HG03139 (cell line): ENCODE measurements at regions not wholly inside any gene's neighbourhood (a gene's known extent, or its start where the extent isn't known, plus 50 kb on each side); places are given as distances from the start of the nearest gene placed in this dataset.
"Not testable (repeated sequence)": the region's sequence is repeated elsewhere in the genome, so short reads cannot be mapped to it uniquely, and the experiment has no call there.

Source experiments
- ATAC-seq: cut with Tn5 transposase; IDR thresholded peaks from one replicate; pipeline ENCODE4 v1.9.1; 2021; ENCODE audit not compliant: unreplicated experiment

GRCh38 chr1:112855152-112855828, 100.7 kb downstream of the SLC16A1 start:
- no peak for ATAC-seq

DNA sequence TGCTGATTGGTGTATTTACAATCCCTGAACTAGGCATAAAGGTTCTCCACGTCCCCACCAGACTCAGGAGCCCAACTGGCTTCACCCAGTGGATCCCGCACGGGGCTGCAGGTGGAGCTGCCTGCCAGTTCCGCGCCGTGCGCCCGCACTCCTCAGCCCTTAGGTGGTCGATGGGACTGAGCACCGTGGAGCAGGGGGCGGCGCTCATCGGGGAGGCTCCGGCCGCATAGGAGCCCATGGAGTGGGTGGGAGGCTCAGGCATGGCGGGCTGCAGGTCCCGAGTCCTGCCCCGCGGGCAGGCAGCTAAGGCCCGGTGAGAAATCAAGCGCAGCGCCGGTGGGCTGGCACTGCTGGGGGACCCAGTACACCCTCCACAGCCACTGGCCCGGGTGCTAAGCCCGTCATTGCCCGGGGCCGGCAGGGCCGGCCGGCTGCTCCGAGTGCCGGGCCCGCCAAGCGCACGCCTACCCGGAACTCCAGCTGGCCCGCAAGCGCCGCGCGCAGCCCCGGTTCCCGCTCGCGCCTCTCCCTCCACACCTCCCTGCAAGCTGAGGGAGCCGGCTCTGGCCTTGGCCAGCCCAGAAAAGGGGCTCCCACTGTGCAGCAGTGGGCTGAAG, 101.5 kb downstream of the SLC16A1 start:
- ATAC-seq: not testable (repeated sequence)

DNA sequence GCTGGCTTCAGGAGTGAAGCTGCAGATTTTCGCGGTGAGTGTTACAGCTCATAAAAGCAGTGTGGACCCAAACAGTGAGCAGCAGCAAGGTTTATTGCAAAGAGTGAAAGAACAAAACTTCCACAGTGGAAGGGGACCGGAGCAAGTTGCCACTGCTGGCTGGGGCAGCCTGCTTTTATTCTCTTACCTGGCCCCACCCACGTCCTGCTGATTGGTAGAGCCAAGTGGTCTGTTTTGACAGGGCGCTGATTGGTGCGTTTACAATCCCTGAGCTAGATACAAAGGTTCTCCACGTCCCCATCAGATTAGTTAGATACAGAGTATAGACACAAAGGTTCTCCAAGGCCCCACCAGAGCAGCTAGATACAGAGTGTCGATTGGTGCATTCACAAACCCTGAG, 102.1 kb downstream of the SLC16A1 start:
- ATAC-seq: not testable (repeated sequence)

GRCh38 chr1:112852934-112853333, 103.1 kb downstream of the SLC16A1 start:
- no peak for ATAC-seq

DNA sequence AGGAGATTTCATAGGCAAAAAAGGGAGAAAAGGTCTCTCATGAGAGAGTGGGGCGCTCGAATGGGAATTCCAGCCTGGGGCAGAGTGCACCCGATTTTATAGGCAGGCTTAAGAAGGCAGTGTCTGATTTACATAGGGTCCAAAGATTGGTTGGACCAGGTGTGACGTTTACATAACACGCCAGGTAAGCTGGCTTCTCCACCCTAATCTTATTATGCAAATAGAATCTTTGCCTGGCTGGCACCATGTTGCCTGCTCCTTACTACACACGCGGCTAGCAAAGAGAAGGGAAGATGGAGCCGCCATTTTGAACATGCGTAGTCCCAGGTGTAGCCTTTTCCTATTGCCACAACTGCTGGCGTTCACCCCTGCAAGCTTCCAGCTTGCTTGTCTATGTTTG, 103.7 kb downstream of the SLC16A1 start:
- no peak for ATAC-seq

GRCh38 chr1:112850034-112850757, 105.8 kb downstream of the SLC16A1 start:
- no peak for ATAC-seq

DNA sequence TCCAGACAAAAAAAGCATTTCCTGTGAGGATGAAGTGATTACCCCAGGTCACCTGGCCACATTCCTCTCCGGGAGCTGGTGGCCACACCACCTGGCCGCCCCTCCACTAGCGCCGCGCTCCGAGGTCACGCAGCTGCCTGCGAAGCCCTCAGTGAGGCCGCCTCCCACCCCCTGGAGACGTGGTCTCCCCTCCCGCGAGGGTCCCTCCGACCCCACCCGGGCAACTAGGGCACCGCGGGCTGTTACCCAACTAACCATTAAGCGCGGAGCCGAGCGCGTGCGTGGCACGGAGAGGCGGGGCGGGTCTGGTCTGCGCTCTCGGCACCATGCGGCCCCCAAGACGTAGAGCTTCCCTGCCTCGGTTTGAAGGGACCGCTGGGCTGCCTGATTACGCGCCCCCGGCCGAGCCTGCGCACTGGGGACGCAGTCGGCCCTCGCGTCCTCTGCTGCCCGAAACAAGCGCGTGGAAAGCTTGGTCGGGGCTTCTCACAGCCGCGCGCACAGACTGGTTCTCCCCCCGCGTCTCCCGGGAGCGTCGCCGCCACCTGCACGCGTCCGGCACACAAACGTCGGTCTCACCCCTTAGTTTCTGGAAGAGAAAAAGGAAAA, 106.5 kb downstream of the SLC16A1 start:
- ATAC-seq: no peak

- no peak for ATAC-seq
Observed at GRCh38 chr1:112841825-112842224, 114.2 kb downstream of the SLC16A1 start.

DNA sequence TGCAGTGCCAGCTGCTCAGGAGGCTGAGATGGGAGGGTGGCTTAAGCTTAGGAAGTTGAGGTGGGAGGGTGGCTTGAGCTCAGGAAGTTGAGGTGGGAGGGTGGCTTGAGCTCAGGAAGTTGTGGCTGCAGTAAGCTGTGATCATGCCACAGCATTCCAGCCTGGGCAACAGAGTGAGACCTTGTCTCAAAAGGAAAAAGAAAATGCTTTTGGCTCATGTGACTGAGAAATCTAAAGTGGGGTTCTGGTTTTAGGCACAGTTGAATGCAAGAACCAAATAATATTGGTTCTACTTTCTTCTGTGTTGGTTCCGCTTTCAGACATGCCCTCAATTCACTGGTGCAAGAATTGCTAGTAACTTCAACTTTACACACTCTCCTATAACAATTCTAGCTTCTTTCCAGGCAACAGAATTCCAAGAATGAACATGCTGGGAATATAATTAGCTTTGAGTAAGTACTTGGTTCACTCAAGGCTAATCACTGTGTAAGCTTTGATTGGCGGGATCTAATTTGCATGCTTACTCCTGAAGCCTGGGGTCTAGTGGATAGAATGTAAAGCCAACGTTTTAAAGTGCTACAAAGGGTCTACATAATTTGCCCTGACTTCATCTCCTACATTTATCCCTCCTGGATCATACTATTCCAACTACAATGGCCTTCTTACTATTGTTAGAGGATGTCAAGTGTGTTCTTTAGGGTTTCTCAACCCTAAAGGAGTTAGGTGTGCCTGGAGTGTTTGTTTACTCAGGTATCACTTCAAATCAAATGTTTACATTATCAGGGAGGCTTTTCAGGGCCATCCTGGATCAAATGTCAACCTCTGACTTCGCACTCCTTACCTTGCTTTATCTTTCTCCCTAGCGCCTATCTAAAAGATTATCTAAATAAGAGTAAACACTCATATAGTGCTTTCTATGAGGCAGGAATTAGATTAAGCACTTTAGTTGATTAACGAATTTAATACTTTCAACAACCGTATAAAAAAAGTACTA, 115.1 kb downstream of the SLC16A1 start:
- ATAC-seq: peak; percentile 71

DNA sequence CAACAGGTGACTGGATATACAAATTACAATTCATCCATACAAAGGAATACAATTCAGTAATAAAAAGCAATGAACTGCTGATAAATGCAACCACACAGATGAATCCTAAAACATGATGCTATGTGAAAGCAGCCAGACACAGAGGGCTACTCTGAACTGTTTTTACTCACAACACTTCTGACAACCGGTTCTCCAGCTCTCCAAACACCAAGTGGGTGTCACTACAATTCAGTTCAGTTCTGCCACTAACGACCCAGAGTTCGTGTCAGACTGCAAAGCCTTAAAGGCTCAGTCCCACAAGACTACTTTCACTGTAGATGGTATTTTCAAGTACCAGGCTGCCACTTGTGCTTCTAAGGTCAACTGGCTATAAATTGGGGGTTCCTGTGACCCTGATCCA, 119.4 kb downstream of the SLC16A1 start:
- no peak for ATAC-seq

DNA sequence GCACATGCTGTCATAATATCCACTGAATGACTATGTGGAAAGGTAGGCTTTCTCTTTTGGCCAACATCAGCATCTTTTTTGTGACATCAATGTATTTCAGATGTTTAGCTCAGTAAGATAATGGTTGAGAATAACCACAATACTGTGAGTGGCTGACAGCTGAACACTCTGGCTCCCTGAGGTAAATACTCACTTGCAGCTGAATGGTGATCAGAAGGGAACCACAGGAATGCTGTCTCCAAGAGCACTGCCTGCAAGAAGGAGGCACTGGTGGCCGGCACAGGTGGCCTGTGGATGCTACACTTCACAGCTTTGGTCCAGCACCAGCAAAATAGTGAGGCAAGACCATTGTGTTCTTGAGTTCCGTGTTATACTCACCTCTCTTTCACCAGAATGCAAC, 118.7 kb upstream of the PPM1J start:
- no peak for ATAC-seq

DNA sequence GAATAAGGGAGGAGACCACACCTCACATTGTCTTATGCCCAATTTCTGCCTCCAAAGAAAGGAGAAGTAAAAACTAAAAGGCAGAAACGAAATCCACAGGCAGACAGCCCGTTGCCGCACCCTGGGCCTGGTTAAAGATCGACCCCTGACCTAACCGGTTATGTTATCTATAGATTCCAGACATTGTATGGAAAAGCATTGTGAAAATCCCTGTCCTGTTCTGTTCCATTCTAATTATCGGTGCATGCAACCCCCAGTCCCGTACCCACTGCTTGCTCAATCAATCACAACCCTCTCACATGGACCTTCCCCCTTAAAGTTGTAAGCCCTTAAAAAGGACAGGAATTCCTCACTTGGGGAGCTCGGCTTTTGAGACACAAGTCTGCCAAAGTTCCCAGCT, 117.1 kb upstream of the PPM1J start:
- not testable (repeated sequence) for ATAC-seq

- not testable (repeated sequence) for ATAC-seq
Observed at GRCh38 chr1:112829691-112830090, 114.6 kb upstream of the PPM1J start.

DNA sequence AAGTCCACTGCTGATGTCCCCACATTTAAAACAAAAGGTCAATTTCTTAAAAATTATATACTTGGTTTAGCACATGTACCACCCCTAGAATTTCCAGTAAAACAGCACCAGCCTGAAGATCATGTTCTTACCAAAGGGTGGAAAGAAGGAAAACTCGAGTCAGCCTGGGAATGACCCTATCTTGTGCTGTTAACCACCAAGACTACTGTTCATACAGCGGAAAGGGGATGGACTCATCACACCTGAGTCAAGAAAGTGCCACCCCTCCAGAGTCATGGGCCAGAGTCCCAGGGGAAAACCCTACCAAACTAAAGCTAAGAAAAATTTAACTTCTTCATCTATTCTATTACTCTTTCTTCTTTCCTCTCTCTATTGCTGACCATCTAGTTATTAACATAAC, 113.6 kb upstream of the PPM1J start:
- no peak for ATAC-seq

- not testable (repeated sequence) for ATAC-seq
Observed at GRCh38 chr1:112827391-112827790, 112.3 kb upstream of the PPM1J start.

DNA sequence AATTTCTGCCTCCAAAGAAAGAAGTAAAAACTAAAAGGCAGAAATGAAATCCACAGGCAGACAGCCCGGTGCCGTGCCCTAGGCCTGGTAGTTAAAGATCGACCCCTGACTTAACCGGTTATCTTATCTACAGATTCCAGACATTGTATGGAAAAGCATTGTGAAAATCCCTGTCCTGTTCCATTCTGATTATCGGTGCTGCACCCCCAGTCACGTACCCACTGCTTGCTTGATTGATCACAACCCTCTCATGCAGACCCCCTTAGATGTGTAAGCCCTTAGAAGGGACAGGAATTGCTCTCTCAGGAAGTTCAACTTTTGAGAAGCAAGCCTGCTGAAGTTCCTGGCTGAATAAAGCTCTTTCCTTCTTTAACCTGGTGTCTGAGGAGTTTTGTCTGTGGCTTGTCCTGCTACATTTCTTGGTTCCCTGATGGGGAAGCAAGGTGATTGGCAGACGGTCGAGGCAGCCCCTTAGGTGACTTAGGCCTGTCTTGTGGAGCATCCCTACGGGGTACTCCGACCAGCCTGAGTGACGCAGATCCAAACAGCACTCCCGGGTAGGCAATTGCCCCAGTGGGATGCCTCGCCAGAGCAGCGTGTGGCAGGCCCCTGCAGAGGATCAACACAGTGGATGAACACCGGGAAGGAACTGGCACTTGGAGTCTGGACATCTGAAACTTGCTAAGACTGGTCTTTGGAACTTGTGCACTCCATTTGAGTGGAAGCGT, 111.2 kb upstream of the PPM1J start:
- ATAC-seq: no peak

- ATAC-seq: not testable (repeated sequence)
Observed at GRCh38 chr1:112825563-112826216, 110.6 kb upstream of the PPM1J start.

DNA sequence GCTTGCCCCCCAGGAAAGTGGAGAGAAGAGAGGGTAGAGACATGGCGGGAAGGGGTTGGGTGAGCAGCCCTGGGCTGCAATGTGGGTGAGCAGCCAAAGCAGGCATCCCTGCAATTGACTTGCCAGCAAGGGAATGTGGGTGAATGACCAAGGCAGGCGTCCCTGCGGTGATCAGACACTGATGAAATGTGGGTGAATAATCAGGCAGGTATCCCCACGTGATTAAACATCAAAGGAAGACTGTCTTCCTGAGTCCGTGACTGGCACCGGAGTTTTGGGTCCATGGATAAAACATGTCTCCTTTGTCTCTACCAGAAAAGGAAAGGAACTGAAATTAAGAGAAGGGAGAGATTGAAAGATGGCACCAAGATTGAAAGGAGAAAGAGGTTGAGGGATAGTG, 109.9 kb upstream of the PPM1J start:
- not testable (repeated sequence) for ATAC-seq

DNA sequence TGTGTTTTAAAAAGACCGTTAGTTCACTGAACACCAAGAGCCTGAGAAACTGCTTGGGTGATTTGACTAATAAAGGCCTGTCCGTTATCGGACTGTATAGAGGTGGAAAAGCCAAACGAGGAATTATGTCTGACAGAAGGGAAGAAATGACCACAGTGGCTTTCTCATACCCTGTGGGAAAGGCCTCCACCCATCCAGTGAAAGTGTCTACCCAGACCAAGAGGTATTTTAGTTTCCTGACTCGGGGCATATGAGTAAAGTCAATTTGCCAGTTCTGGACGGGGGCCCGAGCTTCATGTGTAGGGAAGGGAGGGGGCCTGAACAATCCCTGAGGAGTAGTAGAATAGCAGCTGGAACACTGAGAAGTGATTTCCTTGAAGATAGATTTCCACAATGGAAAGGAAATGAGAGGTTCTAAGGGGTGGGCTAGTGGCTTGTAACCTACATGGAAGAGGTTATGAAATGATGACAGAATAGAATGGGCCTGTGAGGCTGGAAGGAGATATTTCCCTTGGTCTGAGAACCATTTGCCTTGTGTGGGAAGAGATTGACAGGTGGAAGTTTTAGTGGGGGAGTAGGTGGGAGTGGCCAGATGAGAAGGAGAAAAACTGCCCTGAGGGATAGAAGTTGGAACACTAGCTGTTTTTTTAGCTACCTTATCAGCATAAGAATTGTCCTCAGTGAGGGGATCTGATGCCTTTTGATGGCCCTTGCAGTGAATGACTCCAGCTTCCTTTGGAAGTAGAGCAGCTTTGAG, 106.4 kb upstream of the PPM1J start:
- not testable (repeated sequence) for ATAC-seq
